Uterus (tissue), 3 donors: ENCODE measurements at regions not wholly inside any gene's neighbourhood (a gene's known extent, or its start where the extent isn't known, plus 50 kb on each side); places are given as distances from the start of the nearest gene placed in this dataset.
"Not testable (repeated sequence)": the region's sequence is repeated elsewhere in the genome, so short reads cannot be mapped to it uniquely, and the experiment has no call there.

Experiments
- DNase-seq, 2 donors: peaks; one replicate each; pipeline ENCODE4 v3.0.0-alpha.2; 2019 to 2020
- H3K27ac ChIP-seq, 2 donors: fragments of 200-600 bp; sonication (generic); 1 replicate in 1 of 2; 2 replicates in 1 of 2; pipeline ENCODE4 v1.5.1; 2016 to 2018
- H3K27me3 ChIP-seq, 2 donors: fragments of 200-600 bp; sonication (generic); one replicate each; pipeline ENCODE4 v1.5.1; 2018 to 2019; ENCODE audit warnings: control low read depth in 1 of 2
- H3K36me3 ChIP-seq, 2 donors: fragments of 200-600 bp; sonication (generic); one replicate each; pipeline ENCODE4 v1.5.1; 2019; ENCODE audit warnings: control low read depth in 1 of 2
- H3K4me1 ChIP-seq, 2 donors: fragments of 200-600 bp; sonication (generic); one replicate each; pipeline ENCODE4 v1.5.1; 2018 to 2019; ENCODE audit warnings: control low read depth in 1 of 2
- H3K4me3 ChIP-seq, 2 donors: fragments of 200-600 bp; sonication (generic); 1 replicate in 1 of 2; 2 replicates in 1 of 2; pipeline ENCODE4 v1.5.1; 2018 to 2019; ENCODE audit warnings: mild to moderate bottlenecking in 1 of 2
- H3K9me3 ChIP-seq, 2 donors: fragments of 200-600 bp; sonication (generic); one replicate each; pipeline ENCODE4 v1.5.1; 2019; ENCODE audit warnings: control low read depth in 1 of 2
- CTCF ChIP-seq, 4 experiments: fragments of 200-600 bp in 2 of 4; fragments of 450-650 bp in 2 of 4; sonication (generic) in 2 of 4; IDR thresholded peaks; one replicate each; pipeline ENCODE4 v1.5.1; 2016 to 2019; ENCODE audit warnings: antibody characterized with exemption in 4 of 4, mild to moderate bottlenecking in 2 of 4, moderate library complexity in 1 of 4
- POLR2A ChIP-seq, 2 donors: fragments of 450-650 bp; IDR thresholded peaks; one replicate each; pipeline ENCODE4 v1.6.1; 2016; ENCODE audit warnings: antibody characterized with exemption in 2 of 2, mild to moderate bottlenecking in 1 of 2, moderate library complexity in 1 of 2
- intact Hi-C: fragments of 100-400 bp; cut with DNase I; formaldehyde crosslinking; loops from one replicate; pipeline ENCODE4 v1.15.1; 2023; ENCODE audit warnings: low total_unique reads
- donor health status: DM: yes; HTN: yes; CAD: no.

GRCh38 chr7:156576216-156577058 is 64.1 kb upstream of the RNF32 start:
- TF ChIP-seq POLR2A (IDR thresholded peaks at IDR 0.05) (no peak), CTCF (IDR thresholded peaks at IDR 0.05) (no peak)
- intact Hi-C loops = no loop called here
- Histone ChIP-seq H3K36me3 (no peaks in the 10 kb centered on the region), H3K27ac (no peak overlapping the region), H3K27me3 (no peaks in the 10 kb centered on the region), H3K4me1 (no peaks in the 10 kb centered on the region), H3K4me3 (no peak overlapping the region), H3K9me3 (no peaks in the 10 kb centered on the region)
- DNase-seq = no peak

GRCh38 chr7:156568258-156568657 is 72.3 kb upstream of the RNF32 start:
- TF ChIP-seq POLR2A (IDR thresholded peaks at IDR 0.05) (no peak), CTCF (IDR thresholded peaks at IDR 0.05) (no peak)
- Histone ChIP-seq H3K4me1 (no peaks in the 10 kb centered on the region), H3K9me3 (no peaks in the 10 kb centered on the region), H3K4me3 (no peak overlapping the region), H3K27me3 (no peaks in the 10 kb centered on the region), H3K27ac (no peak overlapping the region), H3K36me3 (no peaks in the 10 kb centered on the region)
- no peak for DNase-seq
- intact Hi-C loops = no loop called here

GRCh38 chr7:156566812-156567549 is 73.6 kb upstream of the RNF32 start:
- intact Hi-C loops = no loop called here

GRCh38 chr7:156565002-156565401 is 75.6 kb upstream of the RNF32 start:
- DNase-seq, H3K9me3 ChIP-seq, H3K4me1 ChIP-seq, H3K27me3 ChIP-seq, H3K27ac ChIP-seq, H3K36me3 ChIP-seq, H3K4me3 ChIP-seq, intact Hi-C loops: not testable (repeated sequence)

More at GRCh38 chr7:156566812-156567549, 73.6 kb upstream of the RNF32 start:
- Histone ChIP-seq H3K4me3 (no peak overlapping the region), H3K27me3 (no peaks in the 10 kb centered on the region), H3K4me1 (no peaks in the 10 kb centered on the region), H3K27ac (no peak overlapping the region), H3K36me3 (no peaks in the 10 kb centered on the region), H3K9me3 (no peaks in the 10 kb centered on the region)
- TF ChIP-seq POLR2A (IDR thresholded peaks at IDR 0.05) = no peak
- TF ChIP-seq CTCF (IDR thresholded peaks at IDR 0.05) = no peak
- DNase-seq = no peak

GRCh38 chr7:156560696-156561095 is 79.9 kb upstream of the RNF32 start:
- no peaks in the 10 kb centered on the region for H3K9me3 ChIP-seq
- no peak for TF ChIP-seq POLR2A (IDR thresholded peaks at IDR 0.05)
- no peak for TF ChIP-seq CTCF (IDR thresholded peaks at IDR 0.05)
- intact Hi-C loops = no loop called here

More at GRCh38 chr7:156560696-156561095, 79.9 kb upstream of the RNF32 start:
- Histone ChIP-seq H3K27ac (no peak overlapping the region), H3K4me1 (no peaks in the 10 kb centered on the region), H3K27me3 (no peaks in the 10 kb centered on the region), H3K4me3 (no peak overlapping the region), H3K36me3 (no peaks in the 10 kb centered on the region)
- DNase-seq = no peak
